ENCODE measurements at regions not wholly inside any gene's neighbourhood (a gene's known extent, or its start where the extent isn't known, plus 50 kb on each side); places are given as distances from the start of the nearest gene placed in this dataset.

DNA sequence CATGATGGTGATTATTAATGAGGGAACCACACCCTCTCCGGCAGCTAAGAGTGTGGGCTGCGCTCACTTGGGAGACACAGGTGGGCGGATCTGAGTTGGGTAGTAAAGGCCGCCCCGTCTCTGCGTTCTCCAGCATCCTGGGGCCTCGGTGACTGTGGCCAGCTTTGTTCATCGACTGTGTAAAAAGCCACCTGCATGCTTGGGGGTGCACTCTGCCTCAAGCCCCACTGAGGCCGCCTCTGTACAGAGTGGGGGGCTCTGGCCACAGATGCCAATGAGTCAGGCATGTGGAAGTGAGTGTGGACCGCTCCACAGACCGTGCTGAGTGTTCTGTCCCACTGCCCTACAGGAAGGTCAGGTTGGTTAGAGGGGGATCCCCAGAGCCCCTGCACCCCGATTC is 192.7 kb downstream of the SHANK2 start:
- H3K9me1 ChIP-seq (replicated peaks; ENCODE audit: control insufficient read depth, extremely low read depth, insufficient read depth, low read length): no peaks in the 10 kb centered on the region
- TF ChIP-seq CTCF (IDR thresholded peaks at IDR 0.05; ENCODE audit: extremely low read depth in 1 of 2, insufficient read depth in 1 of 2, low read depth in 1 of 2, low read length in 2 of 2): no peak
- H4K20me1 ChIP-seq (replicated peaks; ENCODE audit: control insufficient read depth, extremely low read depth, insufficient read depth, low read length): no peaks in the 10 kb centered on the region
- H3K9ac ChIP-seq (replicated peaks; ENCODE audit: extremely low read depth, insufficient read depth, low read length): no peak overlapping the region
- no peaks in the 10 kb centered on the region for H3K27me3 ChIP-seq (ENCODE audit: control insufficient read depth in 2 of 2, insufficient read depth in 2 of 2, low read length in 2 of 2)
- H3K36me3 ChIP-seq (ENCODE audit: control insufficient read depth in 2 of 2, extremely low read depth in 1 of 2, insufficient read depth in 2 of 2, low read length in 2 of 2): no peaks in the 10 kb centered on the region
- no TSS peak for BruUV-seq (replicated peaks)
- H3K4me3 ChIP-seq (replicated peaks in 1 of 3; ENCODE audit: insufficient read depth in 1 of 3, low read depth in 1 of 3, low read length in 3 of 3): no peak overlapping the region
- H3K4me2 ChIP-seq (ENCODE audit: insufficient read depth, low read length): no peak overlapping the region
- DNase-seq (ENCODE audit: low read depth, low spot score): no peak
- no peak overlapping the region for H2AFZ ChIP-seq (ENCODE audit: low read depth, low read length)
- dilution Hi-C loops (cut with MboI; ENCODE audit: extremely low pct_ligation_motif_present, low sequenced_read_pairs) (no loop called here), intact Hi-C loops (cut with micrococcal nuclease) (no loop called here)
- peaks cover 5% of the 10 kb centered on the region for H3K9me3 ChIP-seq (replicated peaks; ENCODE audit: control insufficient read depth, insufficient read depth, low read length)
- FAIRE-seq: no peak
- H3K4me1 ChIP-seq (ENCODE audit: control insufficient read depth, extremely low read depth, insufficient read depth, low read length): no peaks in the 10 kb centered on the region
- H3K79me2 ChIP-seq (ENCODE audit: control insufficient read depth, insufficient read depth, low read length): no peaks in the 10 kb centered on the region
- ChIA-PET POLR2A (no interaction called here), CTCF (no interaction called here)
- H3K27ac ChIP-seq (ENCODE audit: insufficient read depth, low read depth, low read length): no peak overlapping the region

DNA sequence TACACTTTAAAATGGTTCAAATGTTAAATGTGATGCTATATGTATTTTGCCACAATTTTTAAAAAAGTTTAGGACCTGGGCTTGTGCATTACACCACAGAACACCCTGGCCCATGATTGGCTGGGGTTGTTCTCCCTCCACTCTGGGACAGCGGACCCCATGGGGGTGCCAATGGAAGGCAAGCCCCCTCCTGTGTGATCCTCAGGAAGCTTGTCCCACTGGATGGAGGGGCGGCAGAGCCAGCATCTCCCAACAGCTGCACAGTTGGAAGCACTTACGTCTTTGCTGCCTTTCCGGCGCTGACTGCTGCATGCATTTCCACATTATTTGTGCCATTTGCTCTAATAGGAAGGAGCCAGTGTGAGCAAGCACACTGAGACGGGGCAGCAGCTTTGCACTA is 196.5 kb downstream of the SHANK2 start:
- Histone ChIP-seq H2AFZ (ENCODE audit: low read depth, low read length) (no peak overlapping the region), H3K9me3 (replicated peaks; ENCODE audit: control insufficient read depth, insufficient read depth, low read length) (peaks cover 5% of the 10 kb centered on the region), H3K79me2 (ENCODE audit: control insufficient read depth, insufficient read depth, low read length) (no peaks in the 10 kb centered on the region), H3K27me3 (ENCODE audit: control insufficient read depth in 2 of 2, insufficient read depth in 2 of 2, low read length in 2 of 2) (no peaks in the 10 kb centered on the region), H3K9ac (replicated peaks; ENCODE audit: extremely low read depth, insufficient read depth, low read length) (no peak overlapping the region), H4K20me1 (replicated peaks; ENCODE audit: control insufficient read depth, extremely low read depth, insufficient read depth, low read length) (no peaks in the 10 kb centered on the region), H3K27ac (ENCODE audit: insufficient read depth, low read depth, low read length) (no peak overlapping the region), H3K4me1 (ENCODE audit: control insufficient read depth, extremely low read depth, insufficient read depth, low read length) (no peaks in the 10 kb centered on the region), H3K9me1 (replicated peaks; ENCODE audit: control insufficient read depth, extremely low read depth, insufficient read depth, low read length) (no peaks in the 10 kb centered on the region), H3K4me3 (replicated peaks in 1 of 3; ENCODE audit: insufficient read depth in 1 of 3, low read depth in 1 of 3, low read length in 3 of 3) (no peak overlapping the region), H3K36me3 (ENCODE audit: control insufficient read depth in 2 of 2, extremely low read depth in 1 of 2, insufficient read depth in 2 of 2, low read length in 2 of 2) (no peaks in the 10 kb centered on the region), H3K4me2 (ENCODE audit: insufficient read depth, low read length) (no peak overlapping the region)
- TF ChIP-seq JUN (IDR thresholded peaks at IDR 0.05; ENCODE audit: borderline replicate concordance, insufficient read depth, insufficient read length, low read depth): no peak
- no peak for TF ChIP-seq CTCF (IDR thresholded peaks at IDR 0.05; ENCODE audit: extremely low read depth in 1 of 2, insufficient read depth in 1 of 2, low read depth in 1 of 2, low read length in 2 of 2)
- no peak for TF ChIP-seq FOS (IDR thresholded peaks at IDR 0.05; ENCODE audit: borderline replicate concordance, insufficient read depth, low read length)
- TF ChIP-seq EZH2 (IDR thresholded peaks at IDR 0.05; ENCODE audit: borderline replicate concordance, low read depth, low read length, severe bottlenecking): no peak
- ChIA-PET POLR2A (no interaction called here), CTCF (no interaction called here)
- no peak for DNase-seq (ENCODE audit: low read depth, low spot score)
- FAIRE-seq: no peak
- BruUV-seq (replicated peaks): no TSS peak
- intact Hi-C loops (cut with micrococcal nuclease) (no loop called here), dilution Hi-C loops (cut with MboI; ENCODE audit: extremely low pct_ligation_motif_present, low sequenced_read_pairs) (no loop called here)

All from endothelial cell of umbilical vein (primary cell).